Ovary (tissue), 3 donors: ENCODE measurements at regions not wholly inside any gene's neighbourhood (a gene's known extent, or its start where the extent isn't known, plus 50 kb on each side); places are given as distances from the start of the nearest gene placed in this dataset.

Experiments used
- POLR2A ChIP-seq: fragments of 450-650 bp; IDR thresholded peaks from one replicate; pipeline ENCODE4 v1.6.1; 2017; ENCODE audit warnings: antibody characterized with exemption, mild to moderate bottlenecking, moderate library complexity
- TF ChIP-seq, protein P1 (sequence below), 3 donors: fragments of 450-650 bp in 2 of 3; fragments of 200-600 bp in 1 of 3; IDR thresholded peaks; one replicate each; pipeline versions ENCODE4 v1.5.1 to v1.8.0; 2016 to 2022; ENCODE audit warnings: antibody characterized with exemption in 3 of 3, mild to moderate bottlenecking in 1 of 3
- donor health status: DM: no; HTN: no; CAD: no.

DNA sequence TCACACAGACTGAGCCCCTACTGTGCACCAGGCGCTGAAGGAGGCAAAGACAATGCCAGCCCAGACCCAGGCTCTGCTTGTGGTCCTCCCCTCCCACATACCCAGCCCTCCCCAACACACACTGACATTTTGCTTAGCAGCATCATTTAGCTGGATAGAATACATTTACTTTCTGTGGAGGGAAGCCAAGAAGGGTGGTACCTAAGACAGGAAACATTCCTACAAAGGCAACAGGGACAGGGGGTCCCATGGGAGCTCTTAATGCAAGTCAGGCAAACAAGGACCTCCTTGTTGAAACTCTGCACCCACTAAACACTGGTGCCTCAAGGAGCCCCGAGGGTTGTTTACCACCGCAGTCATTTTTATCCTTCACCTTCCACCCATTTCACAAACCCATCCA is 77.0 kb upstream of the ZNF507 start:
- TF ChIP-seq, protein P1, sequence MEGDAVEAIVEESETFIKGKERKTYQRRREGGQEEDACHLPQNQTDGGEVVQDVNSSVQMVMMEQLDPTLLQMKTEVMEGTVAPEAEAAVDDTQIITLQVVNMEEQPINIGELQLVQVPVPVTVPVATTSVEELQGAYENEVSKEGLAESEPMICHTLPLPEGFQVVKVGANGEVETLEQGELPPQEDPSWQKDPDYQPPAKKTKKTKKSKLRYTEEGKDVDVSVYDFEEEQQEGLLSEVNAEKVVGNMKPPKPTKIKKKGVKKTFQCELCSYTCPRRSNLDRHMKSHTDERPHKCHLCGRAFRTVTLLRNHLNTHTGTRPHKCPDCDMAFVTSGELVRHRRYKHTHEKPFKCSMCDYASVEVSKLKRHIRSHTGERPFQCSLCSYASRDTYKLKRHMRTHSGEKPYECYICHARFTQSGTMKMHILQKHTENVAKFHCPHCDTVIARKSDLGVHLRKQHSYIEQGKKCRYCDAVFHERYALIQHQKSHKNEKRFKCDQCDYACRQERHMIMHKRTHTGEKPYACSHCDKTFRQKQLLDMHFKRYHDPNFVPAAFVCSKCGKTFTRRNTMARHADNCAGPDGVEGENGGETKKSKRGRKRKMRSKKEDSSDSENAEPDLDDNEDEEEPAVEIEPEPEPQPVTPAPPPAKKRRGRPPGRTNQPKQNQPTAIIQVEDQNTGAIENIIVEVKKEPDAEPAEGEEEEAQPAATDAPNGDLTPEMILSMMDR (IDR thresholded peaks at IDR 0.05): no peak
- no peak for TF ChIP-seq POLR2A
